ENCODE measurements at regions not wholly inside any gene's neighbourhood (a gene's known extent, or its start where the extent isn't known, plus 50 kb on each side); places are given as distances from the start of the nearest gene placed in this dataset.

- TF ChIP-seq MAZ (IDR thresholded peaks at IDR 0.05; ENCODE audit: borderline replicate concordance, low read depth, low read length) (no peak), CTCF (IDR thresholded peaks at IDR 0.05) (no peak), GATA3 (IDR thresholded peaks at IDR 0.05; ENCODE audit: borderline replicate concordance) (no peak)
Measured at GRCh38 chr17:70879401-70879800, 710.1 kb downstream of the KCNJ2 start.
